CD4-positive, alpha-beta T cell (primary cell): ENCODE measurements at regions not wholly inside any gene's neighbourhood (a gene's known extent, or its start where the extent isn't known, plus 50 kb on each side); places are given as distances from the start of the nearest gene placed in this dataset.

ENCODE experiments used
- ATAC-seq: fragments of 200-7000 bp; cut with Tn5 transposase; one replicate; pipeline ENCODE4 v1.10.0; 2022; ENCODE audit warnings: mild to moderate bottlenecking; ENCODE audit not compliant: poor library complexity
- CTCF ChIA-PET: fragments of 350-600 bp; sonication (Branson Sonifier 250); formaldehyde crosslinking; loops from one replicate; lab custom pipeline; 2021; ENCODE audit warnings: antibody characterized with exemption, inconsistent platforms; lab: Charles Lee
- POLR2A ChIA-PET: fragments of 350-600 bp; sonication (Branson Sonifier 250); formaldehyde crosslinking; loops from one replicate; lab custom pipeline; 2021; ENCODE audit warnings: antibody characterized with exemption, inconsistent platforms; lab: Charles Lee
- DNase-seq, 14 experiments: peaks; one replicate each; pipeline ENCODE4 v3.0.0-alpha.2; 2013 to 2020; ENCODE audit warnings: mixed read lengths in 2 of 14
- H3K27ac ChIP-seq, 2 donors: one replicate each; pipeline versions ENCODE4 v1.5.1 to v1.7.0; 2013; ENCODE audit warnings: low read length in 2 of 2, low read depth in 1 of 2, mild to moderate bottlenecking in 1 of 2
- H3K27me3 ChIP-seq, 2 experiments: 1 replicate in 1 of 2; 2 replicates in 1 of 2; pipeline versions ENCODE4 v1.6.1 to v1.7.0; 2013; ENCODE audit warnings: low read length in 2 of 2, control low read depth in 1 of 2, mild to moderate bottlenecking in 1 of 2, moderate library complexity in 1 of 2; ENCODE audit not compliant: insufficient read depth in 2 of 2, control insufficient read depth in 1 of 2
- H3K36me3 ChIP-seq: one replicate; pipeline ENCODE4 v1.6.1; 2013; ENCODE audit warnings: low read length, control low read depth; ENCODE audit not compliant: insufficient read depth
- H3K4me1 ChIP-seq: one replicate; pipeline ENCODE4 v1.6.1; 2013; ENCODE audit warnings: low read length, control low read depth; ENCODE audit not compliant: insufficient read depth
- H3K4me3 ChIP-seq: one replicate; pipeline ENCODE4 v1.5.1; 2013; ENCODE audit warnings: mild to moderate bottlenecking, low read length, moderate library complexity
- H3K9me3 ChIP-seq, 2 experiments: 1 replicate in 1 of 2; 2 replicates in 1 of 2; pipeline versions ENCODE4 v1.6.1 to v1.7.0; 2013; ENCODE audit warnings: low read length in 2 of 2, mild to moderate bottlenecking in 2 of 2, control low read depth in 1 of 2, moderate library complexity in 1 of 2; ENCODE audit not compliant: control insufficient read depth in 1 of 2, insufficient read depth in 1 of 2
- H3K27ac Mint-ChIP-seq: one replicate; pipeline ENCODE4 v1.8.0; 2020; ENCODE audit warnings: mixed read lengths
- H3K27me3 Mint-ChIP-seq: one replicate; pipeline ENCODE4 v1.8.0; 2021; ENCODE audit warnings: mixed read lengths
- H3K36me3 Mint-ChIP-seq: one replicate; pipeline ENCODE4 v1.8.0; 2021; ENCODE audit warnings: low read depth, mixed read lengths
- H3K4me1 Mint-ChIP-seq: one replicate; pipeline ENCODE4 v1.8.0; 2021; ENCODE audit warnings: low read depth, mixed read lengths
- H3K4me3 Mint-ChIP-seq: one replicate; pipeline ENCODE4 v1.8.0; 2020; ENCODE audit warnings: mild to moderate bottlenecking, mixed read lengths
- H3K9me3 Mint-ChIP-seq: one replicate; pipeline ENCODE4 v1.8.0; 2020; ENCODE audit warnings: mixed read lengths
- CTCF ChIP-seq: fragments of 200-600 bp; IDR thresholded peaks from one replicate; pipeline ENCODE4 v1.8.0; 2022; ENCODE audit warnings: antibody characterized with exemption, mild to moderate bottlenecking
- intact Hi-C, 2 experiments: fragments of 100-400 bp; cut with DNase I in 1 of 2; cut with micrococcal nuclease in 1 of 2; formaldehyde crosslinking; loops; one replicate each; pipeline versions ENCODE4 v1.15.1 to v1.9.0; 2023 to 2025; cut with DNase I, micrococcal nuclease

DNA sequence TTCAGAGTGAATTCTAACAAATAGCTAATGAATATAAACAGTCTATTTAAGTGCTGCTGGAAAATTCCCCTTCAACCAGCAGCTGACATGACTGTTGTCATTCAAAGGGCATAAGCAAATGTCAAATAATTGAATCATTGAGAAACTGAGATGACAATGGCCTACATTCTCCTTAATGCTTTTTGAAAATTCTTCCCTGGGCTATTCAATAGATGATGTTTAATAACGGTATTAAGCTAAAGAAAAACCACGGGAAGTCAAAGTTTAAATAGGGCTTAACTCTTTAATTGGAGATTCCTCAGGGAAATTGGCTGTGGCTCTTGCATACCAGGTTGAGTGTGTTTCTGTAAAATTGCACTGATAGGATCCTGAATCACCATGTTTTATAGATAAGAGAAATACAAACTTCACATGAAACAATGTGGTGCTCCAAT lies 77.0 kb downstream of the ARL4A start:
- Mint-ChIP-seq H3K4me3 (no peak overlapping the region), H3K36me3 (no peaks in the 10 kb centered on the region), H3K27ac (no peak overlapping the region), H3K9me3 (no peaks in the 10 kb centered on the region), H3K4me1 (no peaks in the 10 kb centered on the region), H3K27me3 (no peaks in the 10 kb centered on the region)
- no peak for TF ChIP-seq CTCF
- DNase-seq (no peak), ATAC-seq (no peak)
- POLR2A ChIA-PET: no interaction called here
- no peaks in the 10 kb centered on the region for H3K36me3 ChIP-seq
- H3K9me3 ChIP-seq: no peaks in the 10 kb centered on the region
- H3K27me3 ChIP-seq: no peaks in the 10 kb centered on the region
- no peak overlapping the region for H3K27ac ChIP-seq
- H3K4me3 ChIP-seq: no peak overlapping the region
- H3K4me1 ChIP-seq: no peaks in the 10 kb centered on the region
- intact Hi-C loops: no loop called here
- CTCF ChIA-PET: no interaction called here

DNA sequence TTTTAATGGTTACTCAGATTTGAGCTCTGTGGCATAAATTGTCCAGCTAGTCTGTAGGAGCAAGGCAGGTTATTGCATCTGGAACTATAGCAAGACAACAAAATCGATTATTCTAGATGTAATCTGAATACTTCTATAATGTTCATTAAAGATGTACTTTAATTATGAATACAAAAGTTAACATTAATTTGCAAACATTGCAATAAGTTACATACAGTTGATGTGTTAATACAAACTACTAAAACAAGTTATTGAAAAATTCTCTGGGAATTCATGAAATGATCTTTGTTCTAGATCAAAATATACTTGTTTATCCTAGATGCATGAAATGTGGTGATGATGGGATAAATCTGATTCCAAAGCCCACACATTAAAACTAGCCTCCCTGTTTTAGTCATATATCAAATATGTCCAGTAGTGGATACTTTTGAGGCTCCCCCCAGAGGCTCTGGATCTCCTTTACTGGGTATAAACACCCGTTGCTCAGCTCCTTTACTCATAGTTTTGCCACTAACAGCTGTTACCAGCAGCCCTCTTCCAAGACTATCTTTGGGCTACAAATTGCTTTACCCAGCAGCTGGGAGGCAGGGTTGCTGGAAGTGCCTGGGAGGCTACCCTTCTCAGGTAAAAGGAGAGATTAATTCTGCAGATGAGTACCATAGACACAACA lies 78.1 kb downstream of the ARL4A start:
- intact Hi-C loops: no loop called here
- H3K36me3 ChIP-seq: no peaks in the 10 kb centered on the region
- no peak overlapping the region for H3K4me3 ChIP-seq
- ATAC-seq (no peak), DNase-seq (no peak)
- H3K9me3 ChIP-seq: no peaks in the 10 kb centered on the region
- Mint-ChIP-seq H3K27ac (no peak overlapping the region), H3K36me3 (no peaks in the 10 kb centered on the region), H3K9me3 (no peaks in the 10 kb centered on the region), H3K4me3 (no peak overlapping the region), H3K27me3 (peaks cover 5% of the 10 kb centered on the region), H3K4me1 (no peaks in the 10 kb centered on the region)
- CTCF ChIA-PET: no interaction called here
- POLR2A ChIA-PET: no interaction called here
- no peaks in the 10 kb centered on the region for H3K4me1 ChIP-seq
- H3K27ac ChIP-seq: no peak overlapping the region
- no peaks in the 10 kb centered on the region for H3K27me3 ChIP-seq
- TF ChIP-seq CTCF: no peak

GRCh38 chr7:12766416-12766815 lies 79.0 kb downstream of the ARL4A start:
- no peaks in the 10 kb centered on the region for H3K36me3 ChIP-seq
- no peak for ATAC-seq
- H3K4me1 ChIP-seq: no peaks in the 10 kb centered on the region
- H3K4me3 ChIP-seq: no peak overlapping the region
- CTCF ChIA-PET: interaction anchor here (1.2 kb wide), 1 partner anchor 17 kb away, joined by 3 read pairs; no protein-coding TSS in a partner anchor
- Mint-ChIP-seq H3K9me3 (no peaks in the 10 kb centered on the region), H3K4me1 (no peaks in the 10 kb centered on the region), H3K36me3 (no peaks in the 10 kb centered on the region), H3K4me3 (no peak overlapping the region), H3K27me3 (peaks cover 10% of the 10 kb centered on the region), H3K27ac (no peak overlapping the region)
- POLR2A ChIA-PET: no interaction called here
- H3K9me3 ChIP-seq: no peaks in the 10 kb centered on the region
- H3K27me3 ChIP-seq: no peaks in the 10 kb centered on the region
- H3K27ac ChIP-seq: no peak overlapping the region
- intact Hi-C loops: no loop called here
- TF ChIP-seq CTCF: no peak
- DNase-seq: no peak
